ENCODE measurements at regions not wholly inside any gene's neighbourhood (a gene's known extent, or its start where the extent isn't known, plus 50 kb on each side); places are given as distances from the start of the nearest gene placed in this dataset.

DNA sequence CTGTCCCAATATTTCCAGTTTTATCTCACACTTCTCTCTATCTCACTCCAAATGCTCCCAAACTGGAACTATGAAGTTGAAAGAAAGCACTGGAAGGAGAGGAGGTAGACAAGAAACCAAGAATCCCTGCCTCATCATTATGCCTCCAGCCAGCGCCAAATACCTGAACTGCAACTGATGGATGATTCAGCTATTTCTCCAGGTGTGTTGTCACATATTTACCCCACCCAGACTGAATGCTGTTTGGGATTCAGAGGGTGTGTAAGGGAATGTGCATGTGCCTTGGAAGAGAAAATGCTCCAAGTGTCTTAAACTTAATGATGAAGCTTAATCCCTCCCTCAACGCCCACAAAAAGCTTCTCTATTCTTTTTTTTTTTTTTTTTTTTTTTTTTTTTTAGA, 269.5 kb upstream of the ATP11B start:
- H3K4me1 ChIP-seq (ENCODE audit: control insufficient read depth, low read length): 0 out of 2 replicates have a peak, but pooled peaks cover 2% of the 10 kb centered on the region
- H3K27ac ChIP-seq (ENCODE audit: low read depth, low read length): no peak overlapping the region
- H3F3A ChIP-seq (ENCODE audit: control insufficient read depth, insufficient read depth): no peaks in the 10 kb centered on the region
- TF ChIP-seq CTCF (IDR thresholded peaks at IDR 0.05; ENCODE audit: low read depth, low read length, poor library complexity, severe bottlenecking): no peak
- TF ChIP-seq EZH2phosphoT487 (IDR thresholded peaks at IDR 0.05; ENCODE audit: borderline replicate concordance, low read length): no peak
- no peaks in the 10 kb centered on the region for H3K9me2 ChIP-seq (replicated peaks; ENCODE audit: control insufficient read depth, low read length)
- no peak overlapping the region for H3K4me2 ChIP-seq (ENCODE audit: low read length)
- 0 out of 2 replicates have a peak, but pooled peaks cover 2% of the 10 kb centered on the region for H3K27me3 ChIP-seq (ENCODE audit: control insufficient read depth, low read length)
- no peaks in the 10 kb centered on the region for H3K9me3 ChIP-seq (ENCODE audit: control insufficient read depth, insufficient read depth, low read length)
- no peaks in the 10 kb centered on the region for H3K79me2 ChIP-seq (ENCODE audit: control insufficient read depth, low read length)
- no peak overlapping the region for H3K4me3 ChIP-seq (ENCODE audit: low read length)
- no peaks in the 10 kb centered on the region for H4K20me1 ChIP-seq (ENCODE audit: control insufficient read depth, insufficient read depth, low read depth, low read length)
- H3K36me3 ChIP-seq (ENCODE audit: control insufficient read depth, low read length): no peaks in the 10 kb centered on the region

DNA sequence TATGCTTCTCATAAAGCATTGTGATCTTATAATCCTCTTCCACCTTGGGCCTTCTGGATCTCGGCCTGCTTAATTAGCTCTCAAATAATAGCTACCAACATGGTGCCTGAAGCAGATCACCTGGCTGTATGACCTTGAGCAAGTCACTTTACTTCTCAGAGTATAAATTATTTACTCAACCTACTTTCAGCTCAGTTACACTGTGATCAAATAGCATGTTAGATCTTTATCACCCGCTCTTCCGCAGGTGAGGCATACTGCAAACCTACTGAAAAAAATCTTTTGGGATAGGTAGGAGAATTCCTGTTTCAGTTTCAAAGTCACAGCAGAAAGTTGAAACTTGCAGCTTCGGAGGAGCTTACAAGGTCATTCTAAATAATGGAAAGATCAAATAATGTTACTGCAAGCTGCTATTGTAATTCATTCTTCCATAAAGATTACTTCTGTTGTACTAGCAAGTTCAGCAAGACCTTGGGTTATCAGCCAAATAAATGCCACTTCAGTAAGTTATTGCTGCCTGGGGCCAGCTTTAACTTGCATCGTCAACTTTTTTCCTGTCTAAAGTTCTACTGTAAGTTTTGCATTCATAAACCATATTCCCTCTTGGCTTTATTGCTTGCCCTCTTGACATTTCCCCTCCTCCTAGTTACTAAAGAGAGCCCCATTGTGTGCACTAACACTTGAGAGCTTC, 268.4 kb upstream of the ATP11B start:
- no peaks in the 10 kb centered on the region for H3K36me3 ChIP-seq (ENCODE audit: control insufficient read depth, low read length)
- 0 out of 2 replicates have a peak, but pooled peaks cover 2% of the 10 kb centered on the region for H3K27me3 ChIP-seq (ENCODE audit: control insufficient read depth, low read length)
- H4K20me1 ChIP-seq (ENCODE audit: control insufficient read depth, insufficient read depth, low read depth, low read length): no peaks in the 10 kb centered on the region
- no peaks in the 10 kb centered on the region for H3K79me2 ChIP-seq (ENCODE audit: control insufficient read depth, low read length)
- H3K27ac ChIP-seq (ENCODE audit: low read depth, low read length): no peak overlapping the region
- H3K4me3 ChIP-seq (ENCODE audit: low read length): no peak overlapping the region
- no peak overlapping the region for H3K4me2 ChIP-seq (ENCODE audit: low read length)
- no peaks in the 10 kb centered on the region for H3K9me2 ChIP-seq (replicated peaks; ENCODE audit: control insufficient read depth, low read length)
- H3F3A ChIP-seq (ENCODE audit: control insufficient read depth, insufficient read depth): no peaks in the 10 kb centered on the region
- TF ChIP-seq EZH2phosphoT487 (IDR thresholded peaks at IDR 0.05; ENCODE audit: borderline replicate concordance, low read length): no peak
- TF ChIP-seq CTCF (IDR thresholded peaks at IDR 0.05; ENCODE audit: low read depth, low read length, poor library complexity, severe bottlenecking): no peak
- H3K9me3 ChIP-seq (ENCODE audit: control insufficient read depth, insufficient read depth, low read length): no peaks in the 10 kb centered on the region
- H3K4me1 ChIP-seq (ENCODE audit: control insufficient read depth, low read length): 0 out of 2 replicates have a peak, but pooled peaks cover 2% of the 10 kb centered on the region

DNA sequence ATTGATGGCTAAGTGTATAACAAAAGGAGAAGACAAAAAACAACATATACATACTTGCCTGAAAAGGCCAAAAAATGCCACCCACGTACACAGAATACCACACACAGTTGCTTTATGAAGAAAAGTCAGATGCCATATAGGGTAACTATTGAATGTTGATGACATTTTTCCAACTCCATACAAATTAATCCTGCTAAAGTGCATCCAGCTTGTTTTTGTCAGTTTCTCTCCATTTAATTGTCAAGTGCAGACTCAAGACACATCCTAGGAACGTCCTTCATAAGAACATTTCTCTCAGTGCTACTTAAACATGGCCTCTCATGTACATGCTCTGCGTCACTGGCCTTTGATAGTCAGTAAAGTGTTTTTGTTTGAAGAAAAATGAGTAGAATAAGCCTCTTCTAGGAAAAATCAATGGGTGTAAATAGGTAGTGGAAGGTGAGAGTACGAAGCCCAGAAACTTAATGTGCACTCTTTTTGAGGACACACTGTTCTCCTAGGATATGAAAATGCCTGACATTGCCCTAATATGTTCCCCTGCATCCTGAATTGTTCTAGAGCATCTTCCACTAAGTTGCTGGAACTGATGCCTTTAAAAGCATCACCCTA, 267.4 kb upstream of the ATP11B start:
- H3K79me2 ChIP-seq (ENCODE audit: control insufficient read depth, low read length): no peaks in the 10 kb centered on the region
- no peak overlapping the region for H3K4me2 ChIP-seq (ENCODE audit: low read length)
- no peaks in the 10 kb centered on the region for H3K36me3 ChIP-seq (ENCODE audit: control insufficient read depth, low read length)
- no peak overlapping the region for H3K27ac ChIP-seq (ENCODE audit: low read depth, low read length)
- no peaks in the 10 kb centered on the region for H3F3A ChIP-seq (ENCODE audit: control insufficient read depth, insufficient read depth)
- H3K4me3 ChIP-seq (ENCODE audit: low read length): no peak overlapping the region
- 0 out of 2 replicates have a peak, but pooled peaks cover 2% of the 10 kb centered on the region for H3K27me3 ChIP-seq (ENCODE audit: control insufficient read depth, low read length)
- H3K4me1 ChIP-seq (ENCODE audit: control insufficient read depth, low read length): peaks cover 5% of the 10 kb centered on the region; the same call in 1 of the 2 replicates
- TF ChIP-seq EZH2phosphoT487 (IDR thresholded peaks at IDR 0.05; ENCODE audit: borderline replicate concordance, low read length) (no peak), CTCF (IDR thresholded peaks at IDR 0.05; ENCODE audit: low read depth, low read length, poor library complexity, severe bottlenecking) (no peak)
- no peaks in the 10 kb centered on the region for H4K20me1 ChIP-seq (ENCODE audit: control insufficient read depth, insufficient read depth, low read depth, low read length)
- no peaks in the 10 kb centered on the region for H3K9me2 ChIP-seq (replicated peaks; ENCODE audit: control insufficient read depth, low read length)
- H3K9me3 ChIP-seq (ENCODE audit: control insufficient read depth, insufficient read depth, low read length): no peaks in the 10 kb centered on the region
